A549 (cell line): ENCODE measurements at regions not wholly inside any gene's neighbourhood (a gene's known extent, or its start where the extent isn't known, plus 50 kb on each side); places are given as distances from the start of the nearest gene placed in this dataset.

Experiments
- CTCF ChIP-seq: fragments of >200 bp; sonication (Bioruptor Twin); formaldehyde crosslinking; IDR thresholded peaks from 3 replicates; pipeline ENCODE4 v1.5.1; 2016
- KDM1A ChIP-seq: fragments of 200-600 bp; sonication (generic); IDR thresholded peaks from 2 replicates; pipeline ENCODE4 v1.6.1; 2016; ENCODE audit warnings: low read depth, mild to moderate bottlenecking
- SREBF2 ChIP-seq: fragments of 450-650 bp; IDR thresholded peaks from 2 replicates; pipeline ENCODE4 v1.6.1; 2014; ENCODE audit warnings: mild to moderate bottlenecking, moderate library complexity
- USF2 ChIP-seq: fragments of 450-650 bp; IDR thresholded peaks from 2 replicates; pipeline ENCODE4 v1.6.1; 2014; ENCODE audit warnings: antibody characterized with exemption
- ZNF302 ChIP-seq: fragments of 250-450 bp; sonication (Bioruptor Pico); IDR thresholded peaks from 2 replicates; pipeline ENCODE4 v1.9.0; 2021; ENCODE audit warnings: inconsistent platforms, mild to moderate bottlenecking, moderate library complexity

- TF ChIP-seq SREBF2, result no peak
- TF ChIP-seq CTCF, result no peak
- TF ChIP-seq KDM1A, result no peak
- no peak for TF ChIP-seq ZNF302 (CRISPR knock-in tag)
- no peak for TF ChIP-seq USF2
Observed at GRCh38 chr6:14226051-14226660, 108.6 kb downstream of the CD83 start.
